Neural crest cell (in vitro differentiated cells): ENCODE measurements at regions not wholly inside any gene's neighbourhood (a gene's known extent, or its start where the extent isn't known, plus 50 kb on each side); places are given as distances from the start of the nearest gene placed in this dataset.

Experiments used
- DNase-seq: peaks from one replicate; pipeline ENCODE4 v3.0.0; 2021; ENCODE audit warnings: low read depth, mixed read lengths, low spot score
- H3K27ac Mint-ChIP-seq: one replicate; pipeline ENCODE4 v1.8.0; 2021; ENCODE audit warnings: mild to moderate bottlenecking, mixed read lengths; ENCODE audit not compliant: unreplicated experiment
- H3K27me3 Mint-ChIP-seq: 2 replicates; pipeline ENCODE4 v1.8.0; 2021; ENCODE audit warnings: low read depth, mild to moderate bottlenecking, mixed read lengths
- H3K36me3 Mint-ChIP-seq: 2 replicates; pipeline ENCODE4 v1.8.0; 2021; ENCODE audit warnings: low read depth, mild to moderate bottlenecking, mixed read lengths
- H3K4me1 Mint-ChIP-seq: 2 replicates; pipeline ENCODE4 v1.8.0; 2021; ENCODE audit warnings: mixed read lengths
- H3K4me3 Mint-ChIP-seq: one replicate; pipeline ENCODE4 v1.8.0; 2021; ENCODE audit warnings: mild to moderate bottlenecking, mixed read lengths
- H3K9me3 Mint-ChIP-seq: 2 replicates; pipeline ENCODE4 v1.8.0; 2021; ENCODE audit warnings: mixed read lengths
- TF ChIP-seq, protein P1 (sequence below): fragments of 200-600 bp; sonication (generic); conservative IDR thresholded peaks from 2 replicates; pipeline ENCODE4 v1.5.0; 2021; ENCODE audit warnings: antibody characterized with exemption, mild to moderate bottlenecking

DNA sequence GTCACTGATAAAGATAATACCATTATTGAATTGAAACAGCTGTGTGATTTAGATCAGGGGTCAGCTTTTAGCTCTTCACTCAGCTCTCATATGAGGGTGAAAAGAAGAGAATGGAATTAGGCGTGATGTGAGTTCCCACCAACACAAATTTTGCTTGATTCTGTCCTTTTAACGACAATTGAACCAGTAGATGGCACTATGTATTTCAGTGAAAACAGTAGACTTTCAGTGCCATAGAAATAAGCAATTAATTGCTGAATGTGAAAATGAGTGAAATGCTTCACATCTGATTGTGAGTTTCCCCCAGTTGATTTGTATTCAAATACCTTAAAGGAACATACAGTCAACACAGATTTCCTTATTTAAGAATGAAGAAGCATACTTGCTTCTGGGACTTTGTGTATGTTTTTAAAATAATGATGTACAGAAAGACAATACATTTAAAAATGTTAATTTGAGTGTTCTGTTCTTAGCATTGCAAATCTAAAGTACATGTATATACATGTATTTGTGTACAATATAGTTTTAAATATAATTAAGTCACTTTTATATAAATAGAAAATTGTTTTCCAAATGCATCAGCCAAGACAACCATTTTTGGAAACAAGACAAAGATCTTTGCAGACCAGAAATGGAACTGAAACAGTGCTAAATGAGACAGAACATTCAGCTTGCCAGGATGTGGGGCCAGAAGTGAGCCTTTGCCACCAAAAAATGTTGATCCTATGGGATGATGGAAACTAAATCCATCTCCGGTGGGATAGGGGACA is 178.8 kb downstream of the SNCA start:
- Mint-ChIP-seq H3K27me3 (no peaks in the 10 kb centered on the region), H3K36me3 (no peaks in the 10 kb centered on the region), H3K4me3 (no peak overlapping the region), H3K27ac (no peak overlapping the region), H3K4me1 (peaks cover 13% of the 10 kb centered on the region), H3K9me3 (no peaks in the 10 kb centered on the region)
- TF ChIP-seq, protein P1, sequence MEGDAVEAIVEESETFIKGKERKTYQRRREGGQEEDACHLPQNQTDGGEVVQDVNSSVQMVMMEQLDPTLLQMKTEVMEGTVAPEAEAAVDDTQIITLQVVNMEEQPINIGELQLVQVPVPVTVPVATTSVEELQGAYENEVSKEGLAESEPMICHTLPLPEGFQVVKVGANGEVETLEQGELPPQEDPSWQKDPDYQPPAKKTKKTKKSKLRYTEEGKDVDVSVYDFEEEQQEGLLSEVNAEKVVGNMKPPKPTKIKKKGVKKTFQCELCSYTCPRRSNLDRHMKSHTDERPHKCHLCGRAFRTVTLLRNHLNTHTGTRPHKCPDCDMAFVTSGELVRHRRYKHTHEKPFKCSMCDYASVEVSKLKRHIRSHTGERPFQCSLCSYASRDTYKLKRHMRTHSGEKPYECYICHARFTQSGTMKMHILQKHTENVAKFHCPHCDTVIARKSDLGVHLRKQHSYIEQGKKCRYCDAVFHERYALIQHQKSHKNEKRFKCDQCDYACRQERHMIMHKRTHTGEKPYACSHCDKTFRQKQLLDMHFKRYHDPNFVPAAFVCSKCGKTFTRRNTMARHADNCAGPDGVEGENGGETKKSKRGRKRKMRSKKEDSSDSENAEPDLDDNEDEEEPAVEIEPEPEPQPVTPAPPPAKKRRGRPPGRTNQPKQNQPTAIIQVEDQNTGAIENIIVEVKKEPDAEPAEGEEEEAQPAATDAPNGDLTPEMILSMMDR = peak; percentile 56
- no peak for DNase-seq

DNA sequence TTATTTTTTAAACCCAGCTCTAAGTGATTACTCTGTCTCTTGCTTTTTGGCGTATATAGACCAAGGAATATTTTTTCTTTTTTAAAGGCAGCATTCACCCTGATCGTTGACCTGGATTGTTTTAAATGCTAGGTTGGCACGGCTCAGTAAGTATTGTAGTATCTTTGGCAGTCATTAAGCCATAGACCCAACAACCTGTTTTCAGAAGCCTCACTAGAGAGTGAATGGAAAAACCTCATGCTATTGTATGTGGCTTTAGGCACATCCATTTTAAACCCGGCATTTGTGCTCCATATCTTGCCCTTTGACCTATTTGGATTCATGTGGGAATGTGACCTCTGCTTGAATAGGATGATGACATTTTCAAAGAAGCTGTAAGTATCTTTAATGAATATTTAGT is 183.9 kb downstream of the SNCA start:
- no peak overlapping the region for H3K4me3 Mint-ChIP-seq
- peaks cover 17% of the 10 kb centered on the region for H3K4me1 Mint-ChIP-seq
- H3K27ac Mint-ChIP-seq = no peak overlapping the region
- no peaks in the 10 kb centered on the region for H3K9me3 Mint-ChIP-seq
- no peak for DNase-seq
- TF ChIP-seq, protein P1 = no peak
- H3K27me3 Mint-ChIP-seq = no peaks in the 10 kb centered on the region
- H3K36me3 Mint-ChIP-seq = no peaks in the 10 kb centered on the region

DNA sequence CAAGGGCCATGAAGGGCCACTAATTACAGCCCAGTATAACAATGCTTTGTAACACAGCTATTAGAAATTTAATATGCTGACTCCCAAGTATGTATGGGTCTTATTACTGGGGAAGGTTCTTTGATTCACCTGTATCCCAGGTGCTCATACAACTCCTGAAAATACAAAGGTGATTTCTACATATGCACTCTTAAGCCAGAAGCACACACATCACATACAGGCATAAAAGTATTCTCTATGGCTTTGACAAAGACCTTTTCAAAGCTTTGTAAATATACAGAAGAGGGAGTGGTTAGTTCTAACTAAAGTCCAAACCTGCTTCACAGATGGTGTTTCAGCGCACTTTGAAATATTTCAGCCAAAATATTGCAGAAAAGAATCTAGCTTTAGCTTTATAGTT is 191.5 kb downstream of the SNCA start:
- no peak overlapping the region for H3K4me3 Mint-ChIP-seq
- H3K27me3 Mint-ChIP-seq = no peaks in the 10 kb centered on the region
- H3K36me3 Mint-ChIP-seq = peaks cover 2% of the 10 kb centered on the region
- peaks cover 2% of the 10 kb centered on the region for H3K9me3 Mint-ChIP-seq
- no peak overlapping the region for H3K27ac Mint-ChIP-seq
- TF ChIP-seq, protein P1 = no peak
- DNase-seq = no peak
- peaks cover 8% of the 10 kb centered on the region for H3K4me1 Mint-ChIP-seq

DNA sequence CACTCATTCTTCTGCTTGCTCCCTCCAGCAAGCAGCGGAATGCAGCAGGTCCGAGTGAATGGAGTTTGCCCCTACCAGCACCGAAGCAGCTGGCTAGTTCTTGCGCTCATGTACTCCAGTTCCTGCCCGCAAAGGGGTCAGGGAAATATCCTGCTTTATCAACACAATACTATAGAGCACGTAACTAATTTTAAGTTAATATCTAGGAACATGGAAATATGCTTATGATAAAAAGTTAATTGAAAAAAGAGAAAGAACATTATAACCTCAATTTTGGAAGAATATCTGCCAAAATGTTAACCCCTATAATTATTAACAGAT is 195.6 kb downstream of the SNCA start:
- peak overlapping the region; percentile 74 for H3K4me3 Mint-ChIP-seq
- TF ChIP-seq, protein P1 = peak; percentile 26
- H3K27ac Mint-ChIP-seq = no peak overlapping the region
- no peaks in the 10 kb centered on the region for H3K27me3 Mint-ChIP-seq
- H3K36me3 Mint-ChIP-seq = peaks cover 2% of the 10 kb centered on the region
- no peak for DNase-seq
- H3K9me3 Mint-ChIP-seq = peaks cover 2% of the 10 kb centered on the region
- H3K4me1 Mint-ChIP-seq = peaks cover 8% of the 10 kb centered on the region

DNA sequence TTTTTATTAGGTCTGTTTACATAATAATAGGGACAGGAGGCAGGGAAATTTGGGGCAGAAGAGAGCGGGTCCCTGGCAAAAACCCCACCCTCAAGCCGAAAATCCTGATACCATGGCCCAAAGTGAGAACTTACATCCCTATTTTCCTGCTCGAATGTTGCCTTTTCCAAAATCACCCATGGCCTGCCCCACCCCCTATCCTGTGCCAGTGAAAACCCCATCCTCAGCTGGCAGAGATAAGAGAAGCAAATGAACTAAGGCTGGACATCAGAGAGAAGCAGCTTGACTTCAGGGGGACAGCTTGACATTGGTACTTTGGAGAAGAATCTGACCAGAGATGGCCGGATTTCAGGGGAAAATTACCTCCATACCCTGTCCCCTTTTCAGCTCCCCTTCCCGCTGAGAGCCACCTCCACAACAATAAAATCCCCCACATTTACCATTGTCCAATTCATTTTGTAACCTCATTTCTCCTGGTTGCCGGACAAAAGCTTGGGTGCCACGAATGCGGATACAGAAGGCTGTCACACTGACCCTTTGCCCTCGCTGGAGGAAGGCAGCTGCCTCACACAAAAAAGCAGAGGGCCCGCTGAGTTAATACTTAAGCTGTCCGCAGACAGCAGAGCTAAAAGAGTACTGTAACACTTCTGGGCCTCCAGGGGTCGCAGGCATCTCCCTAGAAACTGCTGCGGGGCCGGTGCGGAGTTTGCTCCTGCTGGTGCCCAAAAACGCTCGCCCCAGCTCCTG is 196.2 kb downstream of the SNCA start:
- Mint-ChIP-seq H3K27ac (peak overlapping the region; percentile 79), H3K4me3 (peak overlapping the region; percentile 74), H3K9me3 (peaks cover 2% of the 10 kb centered on the region), H3K36me3 (peaks cover 2% of the 10 kb centered on the region), H3K4me1 (peaks cover 8% of the 10 kb centered on the region), H3K27me3 (no peaks in the 10 kb centered on the region)
- TF ChIP-seq, protein P1 = peak; percentile 79
- peak; percentile 58 for DNase-seq
